Fibroblast of the conjunctiva (primary cell): ENCODE measurements at regions not wholly inside any gene's neighbourhood (a gene's known extent, or its start where the extent isn't known, plus 50 kb on each side); places are given as distances from the start of the nearest gene placed in this dataset.

Experiments used
- DNase-seq: peaks from one replicate; pipeline ENCODE4 v3.0.0-alpha.2; 2010; ENCODE audit warnings: low read depth

GRCh38 chr21:38556390-38556789 is 58.1 kb upstream of the ERG start:
- no peak for DNase-seq

- no peak for DNase-seq
These were observed 62.9 kb upstream of the ERG start for GRCh38 chr21:38561205-38561604.

- DNase-seq = no peak
These were observed 63.6 kb upstream of the ERG start for GRCh38 chr21:38561613-38562581.

GRCh38 chr21:38567335-38567969 is 69.2 kb upstream of the ERG start:
- peak; percentile 55 for DNase-seq

GRCh38 chr21:38567970-38568360 is 69.7 kb upstream of the ERG start:
- DNase-seq = no peak

- no peak for DNase-seq
These were observed 71.5 kb upstream of the ERG start for GRCh38 chr21:38569733-38570132.

GRCh38 chr21:38570596-38570995 is 72.3 kb upstream of the ERG start:
- no peak for DNase-seq

GRCh38 chr21:38574895-38575575 is 76.8 kb upstream of the ERG start:
- DNase-seq = no peak

GRCh38 chr21:38577887-38578286 is 79.6 kb upstream of the ERG start:
- DNase-seq = no peak

GRCh38 chr21:38590449-38591217 is 92.4 kb upstream of the ERG start:
- no peak for DNase-seq

GRCh38 chr21:38591218-38591537 is 92.9 kb upstream of the ERG start:
- DNase-seq = no peak

GRCh38 chr21:38596264-38597042 is 98.2 kb upstream of the ERG start:
- no peak for DNase-seq

GRCh38 chr21:38597421-38597820 is 99.1 kb upstream of the ERG start:
- no peak for DNase-seq

GRCh38 chr21:38598413-38598812 is 100.1 kb upstream of the ERG start:
- DNase-seq = no peak

- DNase-seq = no peak
These were observed 101.2 kb upstream of the ERG start for GRCh38 chr21:38599381-38599975.

- DNase-seq = no peak
These were observed 101.8 kb upstream of the ERG start for GRCh38 chr21:38600106-38600505.

GRCh38 chr21:38605236-38605635 is 107.0 kb upstream of the ERG start:
- DNase-seq = no peak

- no peak for DNase-seq
These were observed 111.3 kb upstream of the ERG start for GRCh38 chr21:38609580-38609979.

GRCh38 chr21:38610623-38611251 is 112.5 kb upstream of the ERG start:
- DNase-seq = no peak

- DNase-seq = no peak
These were observed 113.0 kb upstream of the ERG start for GRCh38 chr21:38611277-38611676.

- DNase-seq = no peak
These were observed 115.4 kb upstream of the ERG start for GRCh38 chr21:38613686-38614085.
